NCI-H82 treated with DMSO at 0.1 percent for 48 hours (cell line): ENCODE measurements at regions not wholly inside any gene's neighbourhood (a gene's known extent, or its start where the extent isn't known, plus 50 kb on each side); places are given as distances from the start of the nearest gene placed in this dataset.

Experiments
- DNase-seq: peaks from one replicate; lab custom pipeline; 2025; ENCODE audit not compliant: unreplicated experiment; lab: John Stamatoyannopoulos, UW

- DNase-seq: no peak
These were observed 139.2 kb downstream of the SLC4A3 start for GRCh38 chr2:219766658-219767057.

GRCh38 chr2:219769090-219769910, 141.9 kb downstream of the SLC4A3 start:
- no peak for DNase-seq

GRCh38 chr2:219772103-219772635, 144.7 kb downstream of the SLC4A3 start:
- DNase-seq: no peak

GRCh38 chr2:219772697-219773096, 145.3 kb downstream of the SLC4A3 start:
- DNase-seq: no peak

- no peak for DNase-seq
These were observed 148.1 kb downstream of the SLC4A3 start for GRCh38 chr2:219775506-219775905.

- DNase-seq: peak; percentile 67
These were observed 150.0 kb downstream of the SLC4A3 start for GRCh38 chr2:219777388-219777787.

- DNase-seq: no peak
These were observed 150.8 kb downstream of the SLC4A3 start for GRCh38 chr2:219778189-219778588.

GRCh38 chr2:219782737-219783348, 155.4 kb downstream of the SLC4A3 start:
- DNase-seq: peak; percentile 84

GRCh38 chr2:219783359-219783975, 156.0 kb downstream of the SLC4A3 start:
- DNase-seq: no peak

GRCh38 chr2:219784178-219784577, 156.7 kb downstream of the SLC4A3 start:
- peak; percentile 13 for DNase-seq

- no peak for DNase-seq
These were observed 162.0 kb downstream of the SLC4A3 start for GRCh38 chr2:219789476-219789875.

- no peak for DNase-seq
These were observed 165.0 kb downstream of the SLC4A3 start for GRCh38 chr2:219792446-219792845.

- DNase-seq: no peak
These were observed 171.0 kb downstream of the SLC4A3 start for GRCh38 chr2:219798430-219798829.

- no peak for DNase-seq
These were observed 175.9 kb downstream of the SLC4A3 start for GRCh38 chr2:219803294-219803693.

- no peak for DNase-seq
These were observed 183.5 kb downstream of the SLC4A3 start for GRCh38 chr2:219810895-219811294.

GRCh38 chr2:219812672-219813071, 185.2 kb downstream of the SLC4A3 start:
- DNase-seq: no peak

GRCh38 chr2:219820767-219821166, 193.3 kb downstream of the SLC4A3 start:
- peak; percentile 54 for DNase-seq

GRCh38 chr2:219823574-219823973, 196.1 kb downstream of the SLC4A3 start:
- no peak for DNase-seq

GRCh38 chr2:219824996-219825395, 197.6 kb downstream of the SLC4A3 start:
- no peak for DNase-seq

- no peak for DNase-seq
These were observed 200.7 kb downstream of the SLC4A3 start for GRCh38 chr2:219828127-219828526.

GRCh38 chr2:219829667-219830352, 202.4 kb downstream of the SLC4A3 start:
- no peak for DNase-seq
